Activated T-cell treated with anti-CD3 and anti-CD28 coated beads for 24 hours (primary cell): ENCODE measurements at regions not wholly inside any gene's neighbourhood (a gene's known extent, or its start where the extent isn't known, plus 50 kb on each side); places are given as distances from the start of the nearest gene placed in this dataset.
A peak's percentile ranks its signal among the peaks of the same experiment; 100 is the strongest.
"Not testable (repeated sequence)": the region's sequence is repeated elsewhere in the genome, so short reads cannot be mapped to it uniquely, and the experiment has no call there.

Source experiments
- DNase-seq: peaks from one replicate; pipeline ENCODE4 v3.0.0-alpha.2; 2020; ENCODE audit warnings: low read depth

DNA sequence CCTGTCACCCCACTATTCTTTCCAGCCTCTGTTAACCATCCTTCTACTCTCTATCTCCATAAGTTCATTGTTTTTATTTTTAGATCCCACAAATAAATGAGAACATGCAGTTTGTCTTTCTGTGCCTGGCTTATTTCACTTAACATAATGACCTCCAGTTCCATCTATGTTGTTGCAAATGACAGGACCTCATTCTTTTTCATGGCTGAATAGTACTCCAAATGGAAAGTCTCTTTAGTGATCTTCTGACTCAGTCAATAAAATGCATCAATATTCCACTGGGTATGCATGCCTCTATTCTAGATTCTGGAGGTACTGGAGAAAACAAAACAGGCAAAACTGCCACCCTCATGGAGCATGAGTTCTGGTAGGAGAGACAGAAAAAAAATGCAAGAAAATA, 459.0 kb downstream of the XYLT1 start:
- no peak for DNase-seq

DNA sequence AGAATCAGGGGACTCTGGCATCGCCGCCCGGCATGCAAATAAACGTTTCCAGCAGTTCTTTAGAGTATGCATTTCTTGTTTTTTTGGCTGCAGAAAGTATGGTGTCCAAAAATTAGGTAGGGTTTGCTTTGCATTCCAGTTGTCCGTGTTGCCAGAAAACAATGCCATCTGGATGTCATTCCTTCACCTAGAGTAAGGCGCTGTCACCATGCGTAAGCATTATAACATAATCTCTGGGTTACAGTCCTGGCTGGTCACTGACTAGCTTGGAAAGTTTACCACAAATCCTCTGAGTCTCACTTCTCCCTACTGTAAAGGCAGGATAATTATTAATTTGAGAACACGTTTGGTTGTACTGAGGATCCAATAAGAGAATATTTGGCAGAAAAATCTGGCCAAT, 457.7 kb downstream of the XYLT1 start:
- no peak for DNase-seq

- DNase-seq = no peak
These were observed 456.2 kb downstream of the XYLT1 start for GRCh38 chr16:17014484-17015121.

- no peak for DNase-seq
These were observed 455.1 kb downstream of the XYLT1 start for GRCh38 chr16:17015702-17016101.

GRCh38 chr16:17017442-17017841, 453.3 kb downstream of the XYLT1 start:
- DNase-seq = no peak

DNA sequence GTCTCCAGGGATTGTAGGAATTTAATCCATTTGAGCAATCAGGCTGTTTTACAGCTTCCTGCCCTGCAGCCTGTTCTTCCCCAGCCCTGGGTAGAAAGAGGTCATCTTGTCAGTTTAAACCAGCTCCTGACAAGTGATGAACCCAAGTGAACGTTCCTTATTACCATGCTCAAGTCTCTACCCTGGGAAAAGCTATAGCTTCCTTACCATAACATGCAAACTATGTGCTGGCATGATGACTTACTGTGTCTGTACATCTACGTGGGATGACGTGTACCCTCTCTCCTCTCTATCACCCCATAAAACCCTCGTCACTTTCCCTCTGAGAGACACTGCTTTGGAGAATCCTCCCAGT, 452.2 kb downstream of the XYLT1 start:
- no peak for DNase-seq

DNA sequence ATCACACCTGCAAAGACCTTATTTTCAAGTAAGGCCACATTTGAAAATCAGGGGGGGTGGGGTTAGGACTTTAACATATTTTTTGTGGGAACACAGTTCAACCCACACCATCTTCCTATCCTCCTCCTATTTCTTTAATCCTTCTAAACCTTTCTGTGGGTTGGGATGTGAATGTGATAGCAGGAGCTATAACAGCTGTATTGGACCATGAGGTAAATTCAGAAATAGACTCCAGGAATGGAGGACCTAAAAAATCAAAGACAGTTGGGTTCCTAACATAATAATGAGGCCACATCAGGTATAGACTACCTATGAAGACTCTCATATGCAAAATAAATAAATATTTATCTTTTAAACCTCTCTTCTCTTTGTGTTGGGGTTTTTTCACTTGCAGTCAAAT, 451.4 kb downstream of the XYLT1 start:
- DNase-seq = no peak

DNA sequence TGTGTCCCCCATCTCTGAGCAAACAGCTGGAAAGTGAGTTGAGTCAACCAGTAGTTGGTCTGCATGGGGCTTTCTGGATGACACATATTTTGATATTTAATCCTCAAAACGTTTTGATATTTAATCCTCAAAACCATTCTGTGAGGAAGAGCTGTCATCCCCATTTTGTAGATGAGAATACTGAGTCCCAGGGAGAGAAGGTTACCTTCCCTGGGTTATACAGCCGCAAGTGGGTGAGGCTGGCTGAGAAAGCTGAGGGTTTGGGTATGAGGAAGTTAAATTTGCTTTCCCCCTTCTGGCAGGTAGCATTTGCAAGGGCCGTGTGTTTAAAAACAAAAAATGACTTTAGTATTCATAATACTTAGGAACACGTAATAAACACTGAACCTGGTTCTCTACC, 447.2 kb downstream of the XYLT1 start:
- no peak for DNase-seq

- no peak for DNase-seq
These were observed 446.2 kb downstream of the XYLT1 start for GRCh38 chr16:17024514-17024913.

DNA sequence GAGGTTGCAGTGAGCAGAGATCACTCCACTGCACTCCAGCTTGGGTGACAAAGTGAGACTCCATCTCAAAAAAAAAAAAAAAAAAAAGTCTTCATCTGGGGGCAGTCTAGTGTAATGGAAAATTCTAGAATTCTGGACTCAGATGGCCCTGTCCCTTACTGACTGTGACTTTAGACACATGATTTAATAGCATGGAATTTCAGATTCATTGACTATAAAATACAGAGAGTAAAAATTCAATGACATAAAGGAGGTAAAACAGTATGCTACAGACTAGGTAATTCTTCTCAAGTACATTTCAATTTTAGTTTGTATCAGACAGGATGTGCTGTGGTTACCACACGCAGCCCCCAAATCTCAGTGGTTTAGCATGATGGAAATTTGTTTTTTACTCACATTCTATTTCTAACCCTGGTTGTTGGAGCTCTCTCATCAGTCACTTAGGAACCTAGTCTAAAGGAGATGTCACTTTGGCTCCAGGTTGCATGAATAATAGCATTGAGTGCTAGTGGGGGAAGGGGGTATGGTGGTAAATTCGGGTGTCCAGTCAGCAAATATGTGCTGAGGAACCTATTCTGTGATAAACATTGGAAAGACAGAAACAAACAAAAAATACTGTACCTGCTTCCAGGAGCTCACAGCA, 444.0 kb downstream of the XYLT1 start:
- DNase-seq = peak; percentile 15

DNA sequence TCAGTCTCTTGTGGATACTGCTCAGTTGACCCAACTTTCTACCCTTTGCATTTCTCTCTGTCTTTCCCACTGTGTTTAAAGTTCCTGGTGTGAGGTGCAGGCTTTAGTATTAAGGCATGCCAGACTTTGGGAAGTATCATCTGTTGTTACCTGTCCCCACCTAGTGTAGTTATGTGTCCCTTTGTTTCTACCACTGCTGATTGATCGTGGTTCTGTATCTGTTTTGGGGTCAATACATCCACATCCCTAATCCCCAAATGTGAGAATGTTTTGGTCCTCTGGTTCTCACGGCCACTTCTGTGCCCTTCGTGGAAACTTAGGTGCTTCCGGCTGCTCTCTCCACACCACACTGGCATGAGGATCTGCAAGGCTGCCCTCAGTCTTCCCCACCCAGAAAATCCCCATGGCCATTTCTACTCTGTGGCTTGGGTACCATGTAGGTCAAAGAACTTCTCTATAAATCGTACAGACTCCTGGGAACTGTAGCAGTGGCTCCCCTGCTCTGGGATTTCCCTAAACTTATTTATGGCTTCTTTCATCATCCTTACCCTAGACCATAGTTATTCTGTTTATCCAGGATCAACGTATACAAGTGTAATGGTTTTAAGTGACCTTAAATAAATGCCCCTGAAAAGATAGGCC, 443.2 kb downstream of the XYLT1 start:
- no peak for DNase-seq

DNA sequence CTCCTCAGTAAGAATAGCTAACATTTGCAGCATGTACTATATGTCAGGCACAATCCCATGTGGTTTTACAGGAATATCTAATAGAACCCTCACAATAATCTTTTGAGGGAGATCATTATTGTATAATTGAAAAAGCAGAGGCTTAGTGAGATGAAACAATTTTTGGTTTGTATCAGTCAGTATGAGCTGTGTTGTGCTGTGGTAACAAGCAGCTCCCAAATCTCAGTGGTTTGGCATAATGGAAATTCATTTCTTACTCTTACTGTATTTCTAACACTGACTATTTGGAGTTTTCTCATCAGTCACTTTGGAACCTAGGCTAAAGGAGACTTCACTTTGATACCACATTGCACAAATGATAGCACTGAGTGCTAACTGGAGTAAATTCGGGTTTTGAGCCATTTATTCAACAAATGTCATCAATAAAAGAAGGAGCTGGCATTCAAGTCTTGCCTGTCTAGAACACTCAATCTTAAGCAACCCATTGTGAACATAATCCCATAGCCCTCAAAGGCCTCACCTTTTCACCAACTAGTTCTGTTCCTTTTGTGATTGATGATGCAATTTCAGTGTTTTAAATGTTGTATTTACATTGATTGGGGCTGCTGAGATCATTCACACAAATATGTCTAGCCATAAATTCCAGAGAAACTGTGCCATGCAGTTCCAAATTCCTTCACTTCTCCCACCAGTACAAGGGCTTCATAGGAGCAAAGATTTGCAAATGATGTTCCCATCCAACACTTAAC, 441.0 kb downstream of the XYLT1 start:
- DNase-seq = no peak

DNA sequence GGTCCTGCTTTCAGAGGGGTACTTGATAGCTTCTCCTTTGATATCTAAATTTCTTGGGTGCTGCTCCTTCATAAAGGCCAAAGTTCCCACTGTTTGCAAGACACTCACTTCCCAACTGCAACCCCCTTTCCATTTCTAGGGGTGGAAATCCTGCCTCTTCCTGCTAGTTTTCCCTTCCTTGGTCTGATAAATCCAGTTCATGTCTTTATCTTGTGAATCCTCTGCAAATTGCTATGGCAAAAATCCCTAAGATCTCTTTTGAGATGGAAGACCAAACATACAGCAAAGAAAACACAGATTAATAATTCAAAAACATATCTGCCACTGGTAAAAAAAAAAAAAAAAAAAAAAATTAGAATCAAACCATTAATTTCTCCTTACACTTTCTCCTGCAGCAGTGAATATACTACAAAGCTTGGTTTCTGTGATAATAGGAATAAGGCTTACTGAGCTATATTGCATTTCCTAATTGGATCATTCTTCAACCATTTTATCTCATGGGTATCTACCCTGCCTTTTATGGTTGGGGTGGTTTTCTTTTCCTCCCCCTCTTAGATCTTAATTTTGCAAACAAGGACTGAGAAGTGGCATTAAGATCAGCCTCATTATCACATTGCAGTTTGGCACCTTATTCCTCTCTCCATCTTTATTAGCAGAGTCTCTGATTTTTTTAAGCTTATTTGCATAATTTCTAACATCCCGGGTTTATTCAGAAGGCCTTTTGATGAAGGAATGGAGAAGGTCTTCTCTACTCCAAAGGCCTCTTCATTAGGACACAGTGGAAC, 439.1 kb downstream of the XYLT1 start:
- DNase-seq = no peak

GRCh38 chr16:17032332-17032731, 438.4 kb downstream of the XYLT1 start:
- DNase-seq = no peak

DNA sequence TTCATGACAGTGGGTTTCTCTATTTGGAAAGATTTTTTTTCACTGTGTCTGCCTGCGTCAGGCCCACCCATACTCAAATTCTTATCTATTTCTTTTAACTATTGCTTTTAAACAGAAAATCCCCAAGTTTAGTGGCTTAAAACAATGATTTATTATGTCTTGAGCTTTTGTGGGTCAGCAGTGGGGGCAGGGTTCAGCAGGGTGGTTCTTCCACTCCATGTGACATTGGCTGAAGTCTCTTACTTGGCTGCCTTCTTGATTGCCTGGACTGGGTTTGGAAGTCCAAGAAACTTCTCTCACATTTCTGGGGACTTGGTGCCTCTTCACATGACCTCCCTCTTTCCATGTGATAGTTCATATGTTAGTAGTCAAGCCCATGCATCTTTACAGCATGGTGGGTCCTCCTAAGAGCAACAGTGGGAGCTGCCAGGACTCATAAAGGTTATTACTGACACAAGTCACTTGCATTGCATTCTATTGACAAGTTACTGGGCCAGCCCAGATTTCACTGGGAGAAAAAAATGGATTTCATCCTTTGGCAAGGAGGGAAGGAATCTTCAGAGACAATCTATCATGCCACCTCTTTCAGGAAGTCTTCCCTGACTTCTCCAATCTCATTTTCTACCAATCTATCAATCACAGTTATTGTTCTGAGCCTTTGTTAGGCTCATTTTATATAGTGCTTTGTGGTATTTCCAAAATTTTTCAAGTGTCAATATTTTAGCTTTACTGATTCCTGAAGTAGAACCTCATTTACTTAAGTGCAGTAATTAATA, 436.1 kb downstream of the XYLT1 start:
- no peak for DNase-seq

GRCh38 chr16:17037499-17037898, 433.3 kb downstream of the XYLT1 start:
- DNase-seq = no peak

- no peak for DNase-seq
These were observed 432.3 kb downstream of the XYLT1 start for GRCh38 chr16:17038415-17038814.

GRCh38 chr16:17049109-17049508, 421.7 kb downstream of the XYLT1 start:
- not testable (repeated sequence) for DNase-seq

- no peak for DNase-seq
These were observed 420.3 kb downstream of the XYLT1 start for GRCh38 chr16:17050468-17050867.
